DND-41 (cell line): ENCODE measurements at regions not wholly inside any gene's neighbourhood (a gene's known extent, or its start where the extent isn't known, plus 50 kb on each side); places are given as distances from the start of the nearest gene placed in this dataset.

Experiments used
- EZH2 ChIP-seq: IDR thresholded peaks from 3 replicates; pipeline ENCODE4 v1.6.1; 2012; ENCODE audit warnings: borderline replicate concordance, low read depth, mild to moderate bottlenecking, moderate library complexity, low read length, inconsistent platforms; ENCODE audit not compliant: severe bottlenecking
- TF ChIP-seq, protein P1 (sequence below): IDR thresholded peaks from 2 replicates; pipeline ENCODE4 v1.5.1; 2012; ENCODE audit warnings: borderline replicate concordance, low read length, moderate library complexity, mild to moderate bottlenecking; ENCODE audit not compliant: poor library complexity, severe bottlenecking; ENCODE audit errors: extremely low read depth

DNA sequence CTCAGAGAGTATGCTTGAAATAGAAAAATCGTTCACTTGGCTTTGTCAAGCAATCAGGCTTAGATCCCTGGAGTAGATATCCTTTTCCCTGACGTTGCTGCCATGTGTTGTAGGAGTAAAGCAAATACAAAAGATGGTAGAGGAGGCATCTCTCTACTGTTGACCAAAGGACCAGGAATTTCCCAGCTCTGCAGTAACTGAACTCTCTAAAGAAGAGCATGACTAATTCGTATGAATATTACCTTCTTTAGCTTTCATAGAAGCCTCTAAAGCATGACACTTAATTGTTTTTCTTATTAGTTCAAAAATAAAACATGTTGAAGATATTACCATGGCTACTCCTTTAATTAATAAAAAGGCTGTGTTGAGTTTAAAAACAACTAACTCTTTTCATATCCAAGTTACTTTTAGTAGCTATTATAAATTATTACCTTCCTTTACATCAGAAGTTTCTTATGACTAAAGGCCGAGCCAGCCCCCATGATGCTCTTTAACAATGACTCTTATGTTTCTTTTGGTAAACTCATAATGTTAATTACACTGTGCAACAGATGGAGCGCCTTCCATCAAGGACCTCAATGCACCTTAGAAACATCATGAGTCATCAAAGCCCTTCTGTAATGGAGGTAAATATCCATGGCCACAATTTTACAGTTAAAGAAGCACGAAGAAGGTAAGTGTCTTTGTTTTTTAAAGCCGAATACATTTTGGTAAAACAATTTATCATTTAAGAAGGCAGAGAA lies 352.4 kb downstream of the KLF5 start:
- TF ChIP-seq, protein P1, sequence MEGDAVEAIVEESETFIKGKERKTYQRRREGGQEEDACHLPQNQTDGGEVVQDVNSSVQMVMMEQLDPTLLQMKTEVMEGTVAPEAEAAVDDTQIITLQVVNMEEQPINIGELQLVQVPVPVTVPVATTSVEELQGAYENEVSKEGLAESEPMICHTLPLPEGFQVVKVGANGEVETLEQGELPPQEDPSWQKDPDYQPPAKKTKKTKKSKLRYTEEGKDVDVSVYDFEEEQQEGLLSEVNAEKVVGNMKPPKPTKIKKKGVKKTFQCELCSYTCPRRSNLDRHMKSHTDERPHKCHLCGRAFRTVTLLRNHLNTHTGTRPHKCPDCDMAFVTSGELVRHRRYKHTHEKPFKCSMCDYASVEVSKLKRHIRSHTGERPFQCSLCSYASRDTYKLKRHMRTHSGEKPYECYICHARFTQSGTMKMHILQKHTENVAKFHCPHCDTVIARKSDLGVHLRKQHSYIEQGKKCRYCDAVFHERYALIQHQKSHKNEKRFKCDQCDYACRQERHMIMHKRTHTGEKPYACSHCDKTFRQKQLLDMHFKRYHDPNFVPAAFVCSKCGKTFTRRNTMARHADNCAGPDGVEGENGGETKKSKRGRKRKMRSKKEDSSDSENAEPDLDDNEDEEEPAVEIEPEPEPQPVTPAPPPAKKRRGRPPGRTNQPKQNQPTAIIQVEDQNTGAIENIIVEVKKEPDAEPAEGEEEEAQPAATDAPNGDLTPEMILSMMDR, result no peak
- no peak for TF ChIP-seq EZH2
